B cell (primary cell): ENCODE measurements at regions not wholly inside any gene's neighbourhood (a gene's known extent, or its start where the extent isn't known, plus 50 kb on each side); places are given as distances from the start of the nearest gene placed in this dataset.

Source experiments
- EZH2 ChIP-seq: IDR thresholded peaks from 2 replicates; pipeline ENCODE4 v1.6.1; 2012; ENCODE audit warnings: borderline replicate concordance, low read depth, mild to moderate bottlenecking, moderate library complexity, low read length; ENCODE audit not compliant: insufficient read depth, poor library complexity, severe bottlenecking
- TF ChIP-seq, protein P1 (sequence below): fragments of 200-600 bp; IDR thresholded peaks from one replicate; pipeline ENCODE4 v1.8.0; 2022; ENCODE audit warnings: antibody characterized with exemption, mild to moderate bottlenecking

DNA sequence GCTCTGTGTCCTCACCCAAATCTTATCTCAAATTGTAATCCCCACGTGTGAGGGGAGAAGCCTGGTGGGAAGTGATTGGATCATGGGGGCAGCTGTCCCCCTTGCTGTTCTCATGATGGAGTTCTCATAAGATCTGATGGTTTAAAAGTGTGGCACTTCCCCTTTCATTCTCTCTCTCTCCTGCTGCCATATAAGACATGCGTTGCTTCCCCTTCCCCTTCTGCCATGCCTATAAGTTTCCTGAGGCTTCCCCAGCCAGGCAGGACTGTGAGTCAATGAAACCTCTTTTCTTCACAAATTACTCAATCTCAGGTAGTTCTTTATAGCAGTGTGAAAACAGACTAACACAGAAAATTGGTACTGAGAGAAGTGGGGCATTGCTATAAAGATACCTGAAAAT, 107.7 kb downstream of the DMAC1 start:
- TF ChIP-seq, protein P1, sequence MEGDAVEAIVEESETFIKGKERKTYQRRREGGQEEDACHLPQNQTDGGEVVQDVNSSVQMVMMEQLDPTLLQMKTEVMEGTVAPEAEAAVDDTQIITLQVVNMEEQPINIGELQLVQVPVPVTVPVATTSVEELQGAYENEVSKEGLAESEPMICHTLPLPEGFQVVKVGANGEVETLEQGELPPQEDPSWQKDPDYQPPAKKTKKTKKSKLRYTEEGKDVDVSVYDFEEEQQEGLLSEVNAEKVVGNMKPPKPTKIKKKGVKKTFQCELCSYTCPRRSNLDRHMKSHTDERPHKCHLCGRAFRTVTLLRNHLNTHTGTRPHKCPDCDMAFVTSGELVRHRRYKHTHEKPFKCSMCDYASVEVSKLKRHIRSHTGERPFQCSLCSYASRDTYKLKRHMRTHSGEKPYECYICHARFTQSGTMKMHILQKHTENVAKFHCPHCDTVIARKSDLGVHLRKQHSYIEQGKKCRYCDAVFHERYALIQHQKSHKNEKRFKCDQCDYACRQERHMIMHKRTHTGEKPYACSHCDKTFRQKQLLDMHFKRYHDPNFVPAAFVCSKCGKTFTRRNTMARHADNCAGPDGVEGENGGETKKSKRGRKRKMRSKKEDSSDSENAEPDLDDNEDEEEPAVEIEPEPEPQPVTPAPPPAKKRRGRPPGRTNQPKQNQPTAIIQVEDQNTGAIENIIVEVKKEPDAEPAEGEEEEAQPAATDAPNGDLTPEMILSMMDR, result no peak
- TF ChIP-seq EZH2, result no peak
